ENCODE measurements at regions not wholly inside any gene's neighbourhood (a gene's known extent, or its start where the extent isn't known, plus 50 kb on each side); places are given as distances from the start of the nearest gene placed in this dataset.

- no peak for DNase-seq (ENCODE audit: low read depth)
Observed at GRCh38 chr21:31409831-31410487, 65.9 kb upstream of the TIAM1 start.

- no peak for DNase-seq (ENCODE audit: low read depth)
Observed at GRCh38 chr21:31408301-31409088, 64.4 kb upstream of the TIAM1 start.

- no peak for DNase-seq (ENCODE audit: low read depth)
Observed at GRCh38 chr21:31406510-31406909, 62.4 kb upstream of the TIAM1 start.

GRCh38 chr21:31405604-31406003, 61.5 kb upstream of the TIAM1 start:
- no peak for DNase-seq (ENCODE audit: low read depth)

GRCh38 chr21:31403596-31404333, 59.7 kb upstream of the TIAM1 start:
- DNase-seq (ENCODE audit: low read depth) = no peak

GRCh38 chr21:31399591-31399990, 55.5 kb upstream of the TIAM1 start:
- no peak for DNase-seq (ENCODE audit: low read depth)

GRCh38 chr21:31398574-31398973, 54.5 kb upstream of the TIAM1 start:
- no peak for DNase-seq (ENCODE audit: low read depth)

- no peak for DNase-seq (ENCODE audit: low read depth)
Observed at GRCh38 chr21:31397939-31398338, 53.9 kb upstream of the TIAM1 start.

- no peak for DNase-seq (ENCODE audit: low read depth)
Observed at GRCh38 chr21:31397515-31397926, 53.5 kb upstream of the TIAM1 start.

GRCh38 chr21:31397030-31397429, 53.0 kb upstream of the TIAM1 start:
- DNase-seq (ENCODE audit: low read depth) = no peak

GRCh38 chr21:31396399-31396798, 52.3 kb upstream of the TIAM1 start:
- no peak for DNase-seq (ENCODE audit: low read depth)

GRCh38 chr21:31395791-31396190, 51.7 kb upstream of the TIAM1 start:
- no peak for DNase-seq (ENCODE audit: low read depth)

- no peak for DNase-seq (ENCODE audit: low read depth)
Observed at GRCh38 chr21:31395268-31395667, 51.2 kb upstream of the TIAM1 start.

- no peak for DNase-seq (ENCODE audit: low read depth)
Observed at GRCh38 chr21:31394309-31394708, 50.2 kb upstream of the TIAM1 start.
